Fibroblast of peridontal ligament (primary cell): ENCODE measurements at regions not wholly inside any gene's neighbourhood (a gene's known extent, or its start where the extent isn't known, plus 50 kb on each side); places are given as distances from the start of the nearest gene placed in this dataset.

Source experiments
- DNase-seq: peaks from one replicate; pipeline ENCODE4 v3.0.0-alpha.2; 2010; ENCODE audit errors: extremely low read depth

DNA sequence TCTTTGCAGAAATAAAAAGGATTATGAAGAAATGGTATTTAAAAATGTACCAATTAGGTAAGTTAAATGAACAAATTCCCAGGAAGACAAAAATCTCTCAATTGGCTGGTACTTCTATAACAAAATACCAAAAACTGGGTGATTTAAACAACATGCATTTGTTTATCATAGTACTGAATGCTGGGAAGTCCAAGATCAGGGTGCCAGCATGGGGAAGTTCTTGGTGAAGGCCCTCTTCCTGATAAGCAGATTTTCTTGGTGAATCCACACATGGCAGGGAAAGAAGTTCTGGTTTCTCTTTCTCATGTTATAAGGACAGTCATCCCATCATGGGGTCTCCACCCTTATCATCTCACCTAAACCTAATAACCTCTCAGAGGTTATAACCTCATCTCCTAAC, 271.6 kb upstream of the SETBP1 start:
- no peak for DNase-seq

DNA sequence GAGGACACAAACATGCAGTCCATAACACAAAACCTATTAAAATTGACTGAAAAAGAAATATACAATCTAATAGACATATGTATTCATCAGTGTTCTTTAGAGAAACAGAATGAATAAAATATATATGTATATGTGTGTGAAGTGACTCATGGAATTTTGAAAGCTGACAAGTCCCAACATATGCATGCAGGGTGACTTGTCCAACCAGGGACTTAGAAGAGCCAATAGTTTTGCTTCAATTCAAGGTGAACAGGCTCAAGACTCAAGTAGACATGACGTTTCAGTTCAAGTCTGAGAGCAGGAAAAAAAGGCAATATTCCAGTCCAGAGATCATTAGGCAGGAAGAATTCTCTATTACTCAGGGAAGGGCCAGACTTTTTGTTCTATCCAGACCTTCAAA, 271.2 kb upstream of the SETBP1 start:
- DNase-seq, result no peak

DNA sequence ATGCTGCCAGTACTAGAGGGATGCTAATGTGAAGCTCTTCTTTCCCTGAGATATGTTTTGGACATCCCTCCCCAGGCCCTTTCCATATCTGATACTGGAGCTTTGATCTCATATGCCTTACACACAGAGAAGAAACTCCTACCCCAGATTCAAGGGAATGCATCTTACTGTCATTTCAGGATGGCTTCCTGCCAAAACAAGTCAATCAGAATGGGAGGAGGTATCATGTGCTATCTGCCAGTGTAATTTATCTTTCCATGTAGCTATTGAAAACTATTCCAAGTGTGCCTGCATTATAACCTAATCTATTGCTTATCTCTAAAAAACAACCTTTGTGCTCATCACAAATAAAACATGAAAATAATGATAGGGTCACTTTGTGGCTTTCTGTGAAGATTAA, 269.9 kb upstream of the SETBP1 start:
- no peak for DNase-seq

DNA sequence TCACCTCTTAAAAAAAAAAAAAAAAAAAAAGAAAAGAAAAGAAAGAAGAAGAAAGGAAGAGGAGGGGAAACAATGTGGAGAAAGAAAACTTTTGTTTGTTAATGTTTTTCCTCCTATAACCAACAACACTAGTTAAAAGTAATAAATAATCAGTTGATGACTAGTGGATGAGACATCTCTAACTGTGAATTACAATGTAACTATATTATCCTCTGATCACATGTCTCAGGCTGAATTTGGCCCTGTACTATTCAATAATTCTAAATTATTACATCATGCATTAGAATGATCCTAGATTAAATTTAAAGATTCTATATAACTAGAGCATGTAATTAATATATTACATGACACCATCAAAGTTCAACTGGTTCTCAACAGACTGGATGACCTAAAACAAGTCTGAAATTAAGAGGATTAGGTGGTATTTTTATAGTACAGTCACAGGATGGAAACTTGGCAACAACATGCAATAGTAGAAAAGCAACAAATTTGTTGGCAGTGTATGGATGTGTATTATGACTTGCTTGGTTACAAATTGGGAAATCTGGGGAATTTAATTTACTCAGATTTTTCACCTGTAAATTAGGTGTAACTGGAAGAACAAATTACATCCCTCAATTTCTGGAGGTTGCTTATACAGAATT, 269.3 kb upstream of the SETBP1 start:
- DNase-seq, result peak; percentile 10

DNA sequence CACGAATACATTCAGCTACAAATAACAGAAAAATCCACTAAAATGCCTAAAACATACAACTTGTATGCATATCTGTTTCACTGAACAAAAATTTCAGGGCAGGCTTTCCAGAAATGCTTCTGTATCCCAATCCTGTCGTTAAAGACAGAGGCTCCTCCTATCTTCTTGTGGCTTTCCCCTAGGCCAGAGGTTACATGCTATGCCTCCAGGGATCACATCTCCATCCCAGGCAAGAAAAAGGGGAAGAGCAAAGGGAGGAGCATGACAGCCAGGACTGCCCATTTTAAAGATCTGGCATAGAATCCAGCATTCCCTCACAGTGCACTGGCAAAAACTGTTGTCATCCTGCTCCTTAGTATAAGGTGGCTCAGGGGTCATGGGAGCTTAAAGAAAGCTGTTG, 268.7 kb upstream of the SETBP1 start:
- peak; percentile 11 for DNase-seq

DNA sequence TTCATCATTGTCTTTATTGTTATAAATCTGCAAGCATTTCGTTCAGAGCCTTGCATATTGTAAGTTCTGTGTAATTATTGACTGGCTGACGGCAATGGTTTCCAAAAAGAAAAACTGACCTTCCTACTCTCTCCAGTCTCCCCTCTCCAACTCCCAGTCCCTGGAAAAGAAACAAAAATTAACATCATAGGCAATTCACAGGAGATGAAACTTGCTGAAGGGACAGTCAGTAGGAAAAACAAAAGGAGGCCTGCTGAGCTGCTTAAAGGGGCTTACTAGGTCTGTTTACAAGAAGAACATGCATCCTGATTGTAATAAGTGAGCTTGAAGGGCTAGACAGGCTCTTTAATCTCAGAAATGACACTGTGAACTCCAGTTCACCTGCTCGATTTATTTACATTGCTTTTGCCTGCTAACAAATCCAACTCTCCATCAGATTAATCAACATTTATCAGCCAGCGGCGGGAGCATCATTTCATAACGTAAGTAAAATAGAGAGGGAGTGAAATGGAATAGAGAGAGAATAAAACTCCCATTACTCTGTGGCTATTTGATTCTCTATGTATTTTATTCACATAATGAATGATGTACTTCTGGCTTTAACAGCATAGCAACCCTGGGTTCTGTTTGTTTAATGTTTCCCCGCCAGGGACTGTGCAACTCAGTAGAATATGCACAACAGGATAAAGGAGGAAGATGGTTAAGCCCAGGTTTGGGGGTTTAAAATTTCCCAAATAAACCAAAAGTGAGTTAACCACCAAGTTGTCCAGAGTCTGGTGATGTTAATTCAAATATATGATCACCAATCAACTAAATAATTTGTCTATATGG, 256.7 kb upstream of the SETBP1 start:
- no peak for DNase-seq

DNA sequence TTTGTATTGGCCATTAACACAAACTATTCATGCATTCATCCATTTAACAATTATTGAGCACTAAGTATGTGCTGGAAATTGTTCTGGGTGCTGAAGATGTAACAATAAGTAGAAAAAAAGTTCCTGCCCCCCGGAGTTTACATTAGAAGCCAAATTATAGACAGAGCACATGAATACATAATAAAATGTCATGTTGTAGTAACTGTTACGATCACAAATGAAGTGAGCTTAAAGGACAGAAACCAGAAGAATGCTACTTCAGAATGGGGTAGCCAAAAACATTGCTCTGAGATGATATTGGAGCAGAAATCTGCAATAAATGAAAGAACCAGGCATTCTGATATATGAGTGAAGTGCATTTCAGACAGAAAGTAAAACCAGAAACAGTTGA, 256.0 kb upstream of the SETBP1 start:
- no peak for DNase-seq

DNA sequence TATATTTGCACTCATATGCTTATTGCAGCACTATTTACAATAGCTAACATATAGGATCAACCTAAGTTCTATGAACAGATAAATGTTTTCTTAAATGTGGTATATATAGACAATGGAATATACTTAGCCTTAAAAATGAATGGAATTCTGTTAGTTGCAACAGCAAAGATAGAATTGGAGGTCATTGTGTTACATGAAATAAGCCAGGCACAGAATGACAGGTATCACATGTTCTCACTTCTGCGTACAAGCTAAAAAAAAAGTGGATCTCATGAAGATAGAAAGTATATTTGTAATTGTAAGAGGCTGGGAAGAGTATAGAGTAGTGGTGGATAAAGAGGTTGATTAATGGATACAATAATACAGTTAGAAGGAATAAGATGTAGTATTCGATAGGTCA, 255.5 kb upstream of the SETBP1 start:
- DNase-seq, result no peak

DNA sequence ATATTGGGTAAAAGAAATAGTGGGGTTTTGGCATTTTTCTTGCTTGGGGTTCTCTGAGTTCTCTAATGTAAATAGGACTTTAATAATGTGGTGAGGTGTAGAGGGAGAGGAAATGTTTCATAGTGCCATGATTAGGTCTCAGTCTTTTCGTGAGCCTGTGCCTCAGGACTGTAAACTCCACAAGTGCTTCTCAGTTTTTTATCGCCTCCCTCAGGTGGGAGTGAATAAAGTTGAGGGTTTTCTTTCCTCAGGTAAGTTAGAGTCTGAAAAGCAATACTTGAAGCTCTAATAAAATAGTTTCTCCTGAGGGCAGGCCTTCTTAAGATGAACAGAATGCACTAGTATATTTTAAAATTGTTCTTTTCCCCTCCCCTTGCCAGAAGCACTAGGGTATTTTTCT, 243.1 kb upstream of the SETBP1 start:
- DNase-seq, result no peak

DNA sequence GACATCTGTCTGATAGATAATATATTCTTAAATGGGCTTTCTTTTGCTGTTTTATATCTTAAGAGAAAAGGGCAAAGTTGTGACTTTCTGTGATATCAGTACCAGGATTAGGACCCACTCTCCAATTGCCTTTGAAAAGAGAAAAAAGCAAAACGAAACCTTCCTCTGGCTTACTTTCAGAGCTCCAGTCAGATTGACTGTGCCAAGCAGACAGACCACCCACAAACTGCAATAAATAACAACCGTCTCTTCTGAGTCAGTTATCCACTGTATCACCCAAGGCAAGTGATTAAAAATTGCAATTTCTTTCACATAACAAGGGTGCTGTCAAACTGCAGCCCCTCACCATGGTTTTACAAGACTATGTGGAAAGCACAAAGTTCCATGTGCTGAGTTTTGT, 230.5 kb upstream of the SETBP1 start:
- DNase-seq, result no peak

DNA sequence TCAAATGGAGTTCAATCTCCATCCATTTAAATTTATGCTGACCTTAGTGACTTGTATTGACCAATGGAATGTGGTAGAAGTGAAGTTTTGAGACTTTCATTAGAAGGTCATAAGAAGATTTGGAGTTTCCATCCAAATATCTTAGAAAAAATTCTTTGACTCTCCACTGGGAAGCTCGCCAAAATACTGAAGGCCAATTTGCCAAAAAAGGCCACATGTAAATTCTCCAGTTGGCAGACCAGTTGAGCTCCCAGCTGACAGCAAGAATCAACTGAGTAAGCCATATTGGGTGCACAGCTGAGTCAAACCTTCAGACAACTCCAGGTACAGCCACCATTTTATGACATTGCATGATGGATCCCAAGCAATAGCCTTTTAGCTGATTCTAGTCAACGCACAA, 228.3 kb upstream of the SETBP1 start:
- DNase-seq, result peak; percentile 85

DNA sequence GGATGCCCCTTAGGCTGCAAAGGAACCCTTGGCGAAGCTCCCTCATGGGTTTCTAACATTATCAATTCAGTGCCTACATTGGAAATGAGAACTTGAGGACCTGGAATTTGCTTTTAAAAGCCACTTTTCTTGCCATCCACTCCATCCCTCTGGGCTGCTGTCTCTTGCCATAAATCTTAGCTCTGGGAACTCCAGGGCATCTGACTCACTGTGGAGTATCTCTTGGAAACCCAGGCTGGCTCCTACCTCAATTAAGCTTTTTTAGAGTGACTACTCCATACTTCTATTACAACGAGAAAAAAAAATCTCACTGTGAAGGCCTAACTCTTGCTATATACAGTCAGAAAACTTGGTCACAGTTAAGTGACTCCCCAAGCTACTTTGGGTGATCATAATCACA, 227.2 kb upstream of the SETBP1 start:
- peak; percentile 32 for DNase-seq

DNA sequence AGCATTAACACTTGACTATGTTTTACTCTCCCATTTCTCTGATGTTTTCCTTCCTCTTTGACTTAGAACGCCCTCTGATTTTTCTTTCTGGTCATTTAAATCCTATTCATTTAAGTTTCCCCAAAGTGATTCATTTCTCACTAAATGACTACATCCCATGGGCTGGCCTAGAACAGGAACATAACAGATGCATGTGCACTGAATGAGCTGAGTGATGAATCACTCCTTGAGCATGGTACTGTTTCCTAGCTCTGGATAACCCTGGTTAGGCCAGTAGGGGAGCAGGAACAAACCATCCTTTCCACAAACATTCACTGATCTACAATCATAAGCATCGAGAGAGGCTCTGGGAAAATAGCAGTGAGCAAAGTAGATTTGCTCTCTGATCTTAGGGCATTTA, 221.9 kb upstream of the SETBP1 start:
- DNase-seq, result peak; percentile 82

DNA sequence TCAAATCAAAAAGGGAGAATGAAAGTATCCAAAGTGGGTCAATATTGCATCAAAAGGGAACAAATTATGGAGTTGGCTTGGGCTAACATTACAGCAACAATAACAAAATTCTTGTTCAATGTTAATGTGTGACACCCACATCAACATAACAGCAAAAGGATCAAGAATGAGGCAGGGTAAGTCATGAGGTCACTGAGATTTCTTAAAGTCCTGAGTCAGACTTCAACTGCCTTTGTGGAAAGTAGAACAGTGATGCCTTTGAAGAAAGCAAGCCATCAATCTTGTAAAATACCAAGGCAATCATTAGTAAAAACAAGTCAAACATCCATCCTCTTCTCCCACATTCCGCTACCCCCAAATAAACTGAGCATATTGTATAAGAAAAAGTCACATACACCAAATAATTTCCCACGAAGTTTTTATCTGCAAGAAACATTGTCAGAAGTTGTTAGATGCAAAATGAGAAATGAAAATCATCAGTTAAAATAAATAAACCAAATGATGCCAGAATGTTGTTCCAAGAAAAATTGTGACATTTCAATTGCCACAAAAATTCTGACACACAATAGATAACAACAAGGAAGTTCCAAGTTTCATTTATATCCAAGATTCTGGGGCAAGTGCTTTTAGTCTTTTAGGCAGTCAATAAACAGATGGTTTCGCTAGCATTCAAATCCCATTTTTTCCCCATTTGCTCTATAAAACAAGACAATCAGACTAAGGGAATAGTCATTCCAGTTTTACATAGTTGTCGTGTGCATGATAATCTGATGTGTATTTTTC, 216.1 kb upstream of the SETBP1 start:
- DNase-seq, result peak; percentile 59

DNA sequence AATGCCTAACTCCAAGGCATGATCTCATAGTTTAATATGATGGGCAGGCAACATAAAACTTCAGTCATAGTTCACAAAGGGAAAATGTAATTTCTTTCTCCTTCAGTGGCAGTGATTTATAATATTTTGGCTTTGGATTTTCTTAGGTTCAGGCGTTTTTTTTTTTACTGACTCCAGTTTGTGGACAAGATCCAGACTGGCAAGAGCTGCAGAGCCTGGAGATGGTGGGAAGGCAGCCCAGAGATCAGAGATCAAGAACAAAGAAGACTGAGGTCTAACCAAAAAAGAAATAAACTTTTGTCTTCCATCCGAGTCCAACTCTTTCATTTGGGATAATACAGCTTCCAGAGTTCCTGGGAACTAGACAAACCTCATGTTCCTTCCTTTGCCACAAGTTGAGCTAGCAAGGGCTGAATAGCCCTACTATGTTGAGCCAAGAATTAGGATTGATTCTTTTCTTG, 215.3 kb upstream of the SETBP1 start:
- DNase-seq, result peak; percentile 82

DNA sequence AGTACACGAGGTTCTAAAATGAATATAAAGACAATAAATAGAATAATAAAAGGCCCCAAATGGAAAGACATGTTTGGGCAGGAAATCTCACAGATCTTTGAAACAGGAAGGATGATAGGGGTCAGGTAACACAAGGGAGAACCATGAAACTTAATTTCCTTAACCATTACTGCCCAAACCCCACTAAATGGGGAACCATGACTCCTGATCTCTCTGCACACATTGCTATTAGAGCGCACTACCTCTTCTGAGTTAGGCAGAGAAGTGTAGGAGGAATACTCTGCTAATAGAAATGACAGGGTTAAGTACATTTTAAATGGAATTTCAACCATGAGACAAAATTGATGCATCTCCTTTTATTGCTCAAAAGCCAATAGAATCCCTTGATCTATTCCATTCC, 213.7 kb upstream of the SETBP1 start:
- no peak for DNase-seq

DNA sequence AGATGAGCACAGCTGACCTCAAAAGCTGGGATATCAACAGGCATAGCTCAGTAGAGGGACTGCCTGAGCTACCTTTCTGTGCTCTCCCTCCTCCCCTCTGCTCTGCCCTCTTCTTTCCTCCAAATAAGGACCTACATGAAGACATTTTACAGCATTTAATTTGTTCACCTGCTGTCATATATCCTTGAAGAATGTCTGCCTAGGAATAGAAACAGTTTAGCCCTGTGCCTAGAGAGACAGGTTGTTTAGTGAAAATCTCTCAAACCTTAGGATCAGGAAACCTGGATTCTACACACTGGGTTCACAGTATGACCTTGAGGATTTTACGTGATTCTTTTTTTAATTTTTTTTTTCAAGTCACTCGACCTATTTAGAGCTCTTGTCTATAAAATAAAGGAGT, 213.0 kb upstream of the SETBP1 start:
- DNase-seq, result no peak

DNA sequence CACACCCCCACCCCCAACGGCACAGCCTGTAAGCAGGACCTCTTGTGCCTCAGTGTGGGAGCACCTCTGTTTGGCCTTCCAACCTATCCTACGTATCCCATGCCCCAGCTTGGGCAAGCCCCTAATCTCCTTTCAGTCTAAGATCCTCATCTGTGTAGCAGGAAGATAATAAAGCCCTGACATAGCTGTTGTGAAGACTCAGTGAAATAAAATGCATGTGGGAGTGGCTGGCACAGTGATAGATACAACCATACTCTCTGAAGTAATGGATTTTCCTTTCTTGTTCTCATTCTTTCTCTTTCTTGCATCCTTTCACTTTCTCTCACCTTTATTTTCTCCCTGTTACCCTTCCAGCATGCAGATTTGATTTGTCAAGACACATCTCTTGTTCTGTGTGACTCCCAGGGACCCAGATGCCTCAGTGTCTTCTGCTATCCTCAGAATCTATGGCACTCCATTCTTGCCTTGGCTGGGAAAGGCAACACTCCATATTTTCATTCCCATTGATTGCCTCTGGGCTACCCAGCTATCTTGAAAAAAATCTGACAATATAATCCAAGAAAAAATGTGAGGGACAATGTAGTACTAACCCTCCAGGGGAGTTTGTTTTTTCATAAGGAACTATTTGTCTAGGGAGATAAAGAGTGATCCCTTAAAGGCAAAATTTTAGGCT, 207.2 kb upstream of the SETBP1 start:
- no peak for DNase-seq

DNA sequence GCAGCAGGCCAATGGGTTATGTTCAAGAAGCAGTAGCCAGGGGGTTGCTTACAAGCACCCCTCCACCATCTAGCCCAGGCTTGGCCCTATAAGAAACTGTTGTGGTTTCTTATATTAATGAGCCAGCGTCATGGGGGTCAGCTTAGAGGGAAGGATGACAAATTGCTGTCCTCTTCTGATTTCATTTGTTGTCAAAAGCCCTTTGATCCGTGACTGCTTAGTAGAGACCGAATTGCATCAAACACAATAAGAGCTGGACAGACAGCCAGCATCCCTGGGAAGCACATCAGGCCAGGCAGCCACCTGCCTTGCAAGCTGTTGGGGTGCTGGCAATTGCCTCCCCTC, 206.6 kb upstream of the SETBP1 start:
- DNase-seq, result no peak

DNA sequence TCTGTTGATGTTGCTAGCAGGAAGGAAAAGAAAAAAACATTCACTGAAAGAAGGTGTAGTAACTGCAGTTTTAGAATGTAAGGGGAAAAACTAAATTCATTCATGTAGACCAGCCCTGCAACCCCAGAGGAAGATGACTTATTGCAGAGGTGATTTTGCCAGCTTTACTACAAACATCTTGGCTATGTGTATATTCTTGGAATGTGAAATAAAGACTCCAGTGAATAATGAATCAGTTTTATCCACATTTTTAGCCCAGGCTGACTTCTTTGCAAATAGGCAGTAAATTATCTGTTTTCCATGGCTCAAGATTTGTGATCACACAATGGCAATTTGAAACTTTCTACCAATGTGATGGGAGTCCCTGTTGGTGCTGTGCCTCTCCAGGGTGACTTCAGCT, 206.1 kb upstream of the SETBP1 start:
- peak; percentile 44 for DNase-seq

DNA sequence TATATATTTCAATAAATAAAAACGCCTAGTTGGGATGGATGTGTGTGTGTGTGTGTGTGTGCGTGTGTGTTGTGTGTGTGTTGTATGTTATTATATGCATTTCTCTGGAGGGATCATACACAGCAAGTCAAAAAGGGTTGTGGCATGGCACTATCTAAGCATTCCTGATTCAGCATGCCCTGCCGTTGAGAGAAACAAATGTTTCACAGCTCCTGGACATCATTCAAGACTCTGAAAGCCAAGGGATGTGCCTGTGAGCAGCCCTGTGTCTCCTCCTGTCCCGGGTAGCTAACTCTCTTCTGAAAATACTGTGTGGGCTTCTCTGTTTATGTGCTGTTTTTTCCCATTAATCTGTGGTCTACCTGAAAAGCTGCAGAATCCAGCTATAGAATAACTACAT, 197.9 kb upstream of the SETBP1 start:
- DNase-seq, result no peak

DNA sequence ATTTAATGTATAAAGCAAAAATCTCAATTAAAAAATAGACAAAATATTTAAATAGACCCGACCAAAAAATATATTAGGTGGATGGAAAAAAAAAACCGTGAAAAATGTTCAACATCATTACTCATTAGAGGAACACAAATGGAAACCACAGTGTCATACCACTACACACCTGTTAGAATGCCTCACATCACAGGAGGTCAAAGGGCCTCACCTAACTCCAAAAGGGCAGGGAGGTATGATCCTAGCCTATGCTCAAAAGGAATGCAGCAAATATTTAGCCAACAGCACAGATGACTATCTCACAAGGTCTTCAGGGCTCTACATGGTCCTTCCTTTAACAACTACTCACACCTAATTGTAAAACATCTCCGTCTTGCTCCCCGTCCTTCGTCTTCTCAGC, 185.5 kb upstream of the SETBP1 start:
- DNase-seq, result no peak
